NT2/D1 (cell line): ENCODE measurements at regions not wholly inside any gene's neighbourhood (a gene's known extent, or its start where the extent isn't known, plus 50 kb on each side); places are given as distances from the start of the nearest gene placed in this dataset.

Experiments used
- DNase-seq: peaks from one replicate; pipeline ENCODE4 v3.0.0-alpha.2; 2011; ENCODE audit warnings: low read depth, low spot score
- H3K27me3 ChIP-seq: 2 replicates; pipeline ENCODE4 v1.6.0; 2011; ENCODE audit warnings: mild to moderate bottlenecking; ENCODE audit not compliant: insufficient read length, insufficient read depth
- H3K36me3 ChIP-seq: 2 replicates; pipeline ENCODE4 v1.6.1; 2011; ENCODE audit warnings: mild to moderate bottlenecking, low read length, mixed read lengths; ENCODE audit not compliant: insufficient read depth, insufficient read length
- H3K4me1 ChIP-seq: 2 replicates; pipeline ENCODE4 v1.5.1; 2011; ENCODE audit not compliant: insufficient read depth, insufficient read length
- H3K4me3 ChIP-seq: 2 replicates; pipeline ENCODE4 v1.5.1; 2011; ENCODE audit warnings: low read depth; ENCODE audit not compliant: insufficient read length
- H3K9ac ChIP-seq: 2 replicates; pipeline ENCODE4 v1.6.0; 2011; ENCODE audit warnings: low read depth; ENCODE audit not compliant: insufficient read length
- H3K9me3 ChIP-seq: 2 replicates; pipeline ENCODE4 v1.5.1; 2011; ENCODE audit warnings: mild to moderate bottlenecking, low read length; ENCODE audit not compliant: insufficient read depth
- SUZ12 ChIP-seq: IDR thresholded peaks from 2 replicates; pipeline ENCODE4 v1.6.1; 2011; ENCODE audit not compliant: insufficient read length, insufficient read depth; ENCODE audit errors: extremely low read depth
- YY1 ChIP-seq: IDR thresholded peaks from 2 replicates; pipeline ENCODE4 v1.6.1; 2011; ENCODE audit not compliant: insufficient read length, insufficient read depth
- ZNF274 ChIP-seq: IDR thresholded peaks from 2 replicates; pipeline ENCODE4 v1.6.1; 2011; ENCODE audit warnings: mild to moderate bottlenecking, low read depth, low read length

GRCh38 chr4:134463771-134464170 is 262.2 kb upstream of the PABPC4L start:
- TF ChIP-seq SUZ12, result no peak
- no peak overlapping the region for H3K9ac ChIP-seq
- H3K4me1 ChIP-seq, result no peaks in the 10 kb centered on the region
- H3K4me3 ChIP-seq, result no peak overlapping the region
- peaks cover 9% of the 10 kb centered on the region; the same call in 1 of the 2 replicates for H3K9me3 ChIP-seq
- no peak for DNase-seq
- H3K36me3 ChIP-seq, result no peaks in the 10 kb centered on the region
- no peaks in the 10 kb centered on the region for H3K27me3 ChIP-seq

- no peak for DNase-seq
- no peak for TF ChIP-seq SUZ12
- TF ChIP-seq YY1, result no peak
- Histone ChIP-seq H3K9ac (no peak overlapping the region), H3K36me3 (no peaks in the 10 kb centered on the region), H3K9me3 (0 out of 2 replicates have a peak, but pooled peaks cover 4% of the 10 kb centered on the region), H3K27me3 (no peaks in the 10 kb centered on the region), H3K4me3 (no peak overlapping the region), H3K4me1 (no peaks in the 10 kb centered on the region)
Measured at GRCh38 chr4:134426821-134427220, 225.2 kb upstream of the PABPC4L start.

- no peaks in the 10 kb centered on the region for H3K27me3 ChIP-seq
- no peaks in the 10 kb centered on the region for H3K36me3 ChIP-seq
- no peak for TF ChIP-seq SUZ12
- no peak for TF ChIP-seq ZNF274
- TF ChIP-seq YY1, result no peak
- H3K9me3 ChIP-seq, result no peaks in the 10 kb centered on the region
- H3K4me1 ChIP-seq, result no peaks in the 10 kb centered on the region
- no peak overlapping the region for H3K9ac ChIP-seq
- no peak for DNase-seq
- H3K4me3 ChIP-seq, result no peak overlapping the region
Measured at GRCh38 chr4:134425756-134426155, 224.2 kb upstream of the PABPC4L start.

DNA sequence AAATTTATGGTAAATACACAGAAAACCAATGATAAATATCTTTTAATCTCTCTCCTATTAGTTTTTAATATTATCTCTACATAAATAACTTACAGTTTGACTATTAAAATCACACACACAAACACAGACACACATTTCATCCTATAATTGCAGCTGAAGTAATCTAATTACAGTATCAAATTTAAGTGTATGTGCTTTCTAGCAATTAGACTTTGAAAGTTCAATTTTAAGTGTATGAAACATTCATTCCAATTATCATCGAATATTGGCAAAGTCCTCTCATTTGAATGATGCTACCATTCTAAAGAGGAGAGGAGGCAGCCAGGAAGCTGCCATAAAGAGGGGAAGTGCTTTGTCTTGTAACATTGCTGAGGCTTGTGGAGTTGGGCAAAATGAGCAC is 221.2 kb upstream of the PABPC4L start:
- no peak for TF ChIP-seq YY1
- no peak for TF ChIP-seq SUZ12
- TF ChIP-seq ZNF274, result no peak
- no peaks in the 10 kb centered on the region for H3K4me1 ChIP-seq
- H3K4me3 ChIP-seq, result no peak overlapping the region
- no peaks in the 10 kb centered on the region for H3K27me3 ChIP-seq
- H3K9ac ChIP-seq, result no peak overlapping the region
- H3K36me3 ChIP-seq, result no peaks in the 10 kb centered on the region
- H3K9me3 ChIP-seq, result no peaks in the 10 kb centered on the region
- no peak for DNase-seq

GRCh38 chr4:134421734-134422133 is 220.1 kb upstream of the PABPC4L start:
- Histone ChIP-seq H3K4me3 (no peak overlapping the region), H3K36me3 (no peaks in the 10 kb centered on the region), H3K4me1 (no peaks in the 10 kb centered on the region), H3K9me3 (no peaks in the 10 kb centered on the region), H3K9ac (no peak overlapping the region), H3K27me3 (no peaks in the 10 kb centered on the region)
- no peak for TF ChIP-seq SUZ12
- TF ChIP-seq YY1, result no peak
- TF ChIP-seq ZNF274, result no peak
- no peak for DNase-seq

DNA sequence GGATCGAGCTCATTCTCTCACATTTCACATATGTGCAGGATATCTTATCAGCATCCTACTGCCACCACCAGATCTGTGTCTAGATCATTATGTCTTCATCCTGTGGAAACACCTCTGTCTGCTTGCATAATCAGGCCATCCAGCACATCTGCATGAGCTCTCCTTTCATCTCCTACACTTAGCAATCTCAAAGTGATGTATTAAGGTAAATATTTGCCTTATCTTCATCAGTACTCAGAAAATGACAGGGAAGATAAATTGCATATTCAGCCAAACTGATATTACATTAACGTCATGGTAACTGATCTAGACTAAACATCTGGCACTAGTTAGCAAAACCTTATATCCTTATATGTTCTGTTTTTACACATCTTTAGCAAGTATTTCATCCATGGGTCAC is 207.3 kb upstream of the PABPC4L start:
- no peak overlapping the region for H3K4me3 ChIP-seq
- DNase-seq, result no peak

GRCh38 chr4:134401798-134402197 is 200.2 kb upstream of the PABPC4L start:
- Histone ChIP-seq H3K36me3 (no peaks in the 10 kb centered on the region), H3K9me3 (0 out of 2 replicates have a peak, but pooled peaks cover 6% of the 10 kb centered on the region), H3K9ac (no peak overlapping the region), H3K27me3 (no peaks in the 10 kb centered on the region), H3K4me3 (no peak overlapping the region), H3K4me1 (no peaks in the 10 kb centered on the region)
- TF ChIP-seq ZNF274 (no peak), YY1 (no peak), SUZ12 (no peak)
- DNase-seq, result no peak

More for the DNA sequence above, 207.3 kb upstream of the PABPC4L start:
- Histone ChIP-seq H3K4me1 (no peaks in the 10 kb centered on the region), H3K9me3 (no peaks in the 10 kb centered on the region), H3K27me3 (no peaks in the 10 kb centered on the region), H3K36me3 (no peaks in the 10 kb centered on the region), H3K9ac (no peak overlapping the region)
- no peak for TF ChIP-seq SUZ12

DNA sequence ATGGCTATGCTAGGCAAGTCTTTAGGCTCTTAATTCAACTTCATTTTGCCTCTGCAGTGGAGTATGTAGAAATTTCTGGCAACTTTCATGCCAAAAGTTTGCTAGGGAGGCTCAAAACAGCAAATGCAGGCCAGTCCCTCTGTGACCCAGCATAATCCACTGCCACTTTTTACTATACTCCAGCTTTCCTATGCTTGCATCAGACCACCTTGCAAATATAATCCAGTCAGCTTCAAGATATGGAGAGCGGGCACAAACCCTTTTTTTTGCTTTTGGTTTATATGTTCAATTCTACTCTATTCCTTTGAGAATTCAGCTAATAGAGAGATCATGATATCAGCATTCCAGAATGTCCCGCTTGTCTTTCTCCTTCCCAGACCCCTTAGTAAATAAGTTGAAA is 192.0 kb upstream of the PABPC4L start:
- Histone ChIP-seq H3K4me1 (no peaks in the 10 kb centered on the region), H3K4me3 (no peak overlapping the region), H3K36me3 (no peaks in the 10 kb centered on the region), H3K9ac (no peak overlapping the region), H3K9me3 (0 out of 2 replicates have a peak, but pooled peaks cover 6% of the 10 kb centered on the region), H3K27me3 (no peaks in the 10 kb centered on the region)
- DNase-seq, result no peak
- TF ChIP-seq ZNF274 (no peak), YY1 (no peak), SUZ12 (no peak)
